ENCODE measurements at regions not wholly inside any gene's neighbourhood (a gene's known extent, or its start where the extent isn't known, plus 50 kb on each side); places are given as distances from the start of the nearest gene placed in this dataset.
"Not testable (repeated sequence)": the region's sequence is repeated elsewhere in the genome, so short reads cannot be mapped to it uniquely, and the experiment has no call there.

GRCh38 chr12:58022379-58023020, 81.1 kb downstream of the ATP23 start:
- in situ Hi-C loops (cut with MboI; ENCODE audit: low sequenced_read_pairs); H2AFZ ChIP-seq (replicated peaks; ENCODE audit: low read length, poor library complexity); H2AK5ac ChIP-seq (ENCODE audit: low read depth, low read length); H3K4ac ChIP-seq (ENCODE audit: low read depth, low read length); H3K4me2 ChIP-seq (ENCODE audit: low read depth, low read length); H3K9ac ChIP-seq (ENCODE audit: low read depth, low read length); H3K4me3 ChIP-seq (ENCODE audit: insufficient read depth, low read depth, low read length); H3K9me1 ChIP-seq (ENCODE audit: insufficient read depth, low read length); BruUV-seq (replicated peaks); H4K91ac ChIP-seq (ENCODE audit: insufficient read depth, low read depth, low read length); H3K9me3 ChIP-seq (ENCODE audit: control insufficient read depth, insufficient read depth, low read length); H2BK15ac ChIP-seq (ENCODE audit: low read depth, low read length); H4K8ac ChIP-seq (ENCODE audit: low read depth in 2 of 2, low read length in 2 of 2); H3K79me1 ChIP-seq (ENCODE audit: low read depth in 1 of 2, low read length in 2 of 2); H3K14ac ChIP-seq (replicated peaks; ENCODE audit: low read depth, low read length); dilution Hi-C loops (cut with HindIII; ENCODE audit: low sequenced_read_pairs, unreplicated experiment); H2BK5ac ChIP-seq (ENCODE audit: low read depth, low read length, poor library complexity, severe bottlenecking); intact Hi-C loops (cut with micrococcal nuclease); DNase-seq; H3K27ac ChIP-seq (ENCODE audit: insufficient read depth, low read length); H3K36me3 ChIP-seq (ENCODE audit: control insufficient read depth, insufficient read depth, low read length); POLR2A ChIA-PET (ENCODE audit: unreplicated experiment); H3K56ac ChIP-seq (ENCODE audit: extremely low read depth, insufficient read depth, low read length); H3K27me3 ChIP-seq (ENCODE audit: control insufficient read depth, insufficient read depth, low read length); ATAC-seq (ENCODE audit: low read depth); H3K23ac ChIP-seq (ENCODE audit: low read depth, low read length); H2AK9ac ChIP-seq (replicated peaks; ENCODE audit: low read depth, low read length, poor library complexity); H3K18ac ChIP-seq (ENCODE audit: low read depth, low read length); CTCF ChIA-PET; H2BK20ac ChIP-seq (ENCODE audit: low read depth, low read length); H4K20me1 ChIP-seq (ENCODE audit: insufficient read depth, low read length); H3K4me1 ChIP-seq (ENCODE audit: control insufficient read depth, insufficient read depth, low read length); H4K5ac ChIP-seq (ENCODE audit: low read depth, low read length); H2BK120ac ChIP-seq (ENCODE audit: low read depth, low read length): not testable (repeated sequence)
- WGBS, 2 experiments (ENCODE audit: extremely low coverage in 2 of 2, insufficient read length in 1 of 2), result 63% methylated on average over 1 of the region's 6 CpGs; no CpG with 5 or more reads in 1 of the 2 experiments
